ENCODE measurements at regions not wholly inside any gene's neighbourhood (a gene's known extent, or its start where the extent isn't known, plus 50 kb on each side); places are given as distances from the start of the nearest gene placed in this dataset.

DNA sequence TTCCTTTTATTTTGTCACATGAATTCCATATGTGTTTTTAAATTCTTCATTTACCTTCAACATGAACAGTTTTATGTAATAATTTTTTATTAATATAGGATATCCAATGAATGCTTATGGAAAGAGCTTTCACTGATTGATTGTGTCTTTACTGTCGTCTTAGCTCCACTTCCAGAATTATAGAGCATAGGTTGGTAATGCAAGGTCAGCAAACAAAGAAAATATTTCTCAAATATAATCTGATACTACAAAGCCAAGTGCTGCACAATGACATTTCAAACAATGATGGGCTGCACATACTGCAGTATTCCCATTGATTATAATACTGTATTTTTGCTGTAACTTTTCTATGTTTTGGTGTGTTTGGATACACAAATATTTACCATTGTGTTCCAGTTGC lies 275.7 kb upstream of the RSPO3 start:
- TF ChIP-seq, protein P1, sequence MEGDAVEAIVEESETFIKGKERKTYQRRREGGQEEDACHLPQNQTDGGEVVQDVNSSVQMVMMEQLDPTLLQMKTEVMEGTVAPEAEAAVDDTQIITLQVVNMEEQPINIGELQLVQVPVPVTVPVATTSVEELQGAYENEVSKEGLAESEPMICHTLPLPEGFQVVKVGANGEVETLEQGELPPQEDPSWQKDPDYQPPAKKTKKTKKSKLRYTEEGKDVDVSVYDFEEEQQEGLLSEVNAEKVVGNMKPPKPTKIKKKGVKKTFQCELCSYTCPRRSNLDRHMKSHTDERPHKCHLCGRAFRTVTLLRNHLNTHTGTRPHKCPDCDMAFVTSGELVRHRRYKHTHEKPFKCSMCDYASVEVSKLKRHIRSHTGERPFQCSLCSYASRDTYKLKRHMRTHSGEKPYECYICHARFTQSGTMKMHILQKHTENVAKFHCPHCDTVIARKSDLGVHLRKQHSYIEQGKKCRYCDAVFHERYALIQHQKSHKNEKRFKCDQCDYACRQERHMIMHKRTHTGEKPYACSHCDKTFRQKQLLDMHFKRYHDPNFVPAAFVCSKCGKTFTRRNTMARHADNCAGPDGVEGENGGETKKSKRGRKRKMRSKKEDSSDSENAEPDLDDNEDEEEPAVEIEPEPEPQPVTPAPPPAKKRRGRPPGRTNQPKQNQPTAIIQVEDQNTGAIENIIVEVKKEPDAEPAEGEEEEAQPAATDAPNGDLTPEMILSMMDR (conservative IDR thresholded peaks at IDR 0.05; ENCODE audit: low read depth, low read length) = no peak
- TF ChIP-seq RCOR1 (IDR thresholded peaks at IDR 0.05; ENCODE audit: insufficient replicate concordance, low read length) (no peak), POLR2A (IDR thresholded peaks at IDR 0.05; ENCODE audit: low read depth, low read length) (no peak), CEBPB (IDR thresholded peaks at IDR 0.05; ENCODE audit: low read depth, low read length) (no peak), BHLHE40 (IDR thresholded peaks at IDR 0.05; ENCODE audit: low read depth, low read length) (no peak), CHD1 (IDR thresholded peaks at IDR 0.05; ENCODE audit: low read depth, low read length) (no peak), MAZ (IDR thresholded peaks at IDR 0.05; ENCODE audit: borderline replicate concordance, low read depth, low read length) (no peak), MXI1 (IDR thresholded peaks at IDR 0.05; ENCODE audit: borderline replicate concordance, low read depth, low read length) (no peak), RFX5 (IDR thresholded peaks at IDR 0.05; ENCODE audit: low read depth, low read length) (no peak)
- TF ChIP-seq, protein P2, sequence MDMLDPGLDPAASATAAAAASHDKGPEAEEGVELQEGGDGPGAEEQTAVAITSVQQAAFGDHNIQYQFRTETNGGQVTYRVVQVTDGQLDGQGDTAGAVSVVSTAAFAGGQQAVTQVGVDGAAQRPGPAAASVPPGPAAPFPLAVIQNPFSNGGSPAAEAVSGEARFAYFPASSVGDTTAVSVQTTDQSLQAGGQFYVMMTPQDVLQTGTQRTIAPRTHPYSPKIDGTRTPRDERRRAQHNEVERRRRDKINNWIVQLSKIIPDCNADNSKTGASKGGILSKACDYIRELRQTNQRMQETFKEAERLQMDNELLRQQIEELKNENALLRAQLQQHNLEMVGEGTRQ (IDR thresholded peaks at IDR 0.05; ENCODE audit: low read depth, low read length) = no peak
